ENCODE measurements at regions not wholly inside any gene's neighbourhood (a gene's known extent, or its start where the extent isn't known, plus 50 kb on each side); places are given as distances from the start of the nearest gene placed in this dataset.

DNA sequence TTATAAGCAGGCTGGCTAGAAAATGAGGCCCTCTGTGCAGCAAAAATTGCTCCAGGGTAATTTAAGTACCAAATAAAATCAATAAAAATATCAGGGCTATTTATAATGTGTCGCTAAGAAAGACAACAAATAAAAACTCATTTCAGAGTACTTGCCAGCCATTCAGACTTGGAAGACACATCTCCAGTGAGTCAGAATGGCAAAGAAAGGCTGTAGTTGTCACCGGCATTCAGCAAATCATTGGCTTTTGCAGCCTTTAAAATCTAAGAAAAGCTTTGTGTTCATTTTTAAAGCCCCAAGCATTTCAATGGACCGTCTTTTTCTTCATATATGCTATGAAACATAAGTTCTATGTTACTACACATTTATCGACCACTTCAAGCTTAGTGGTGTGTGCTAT is 141.1 kb upstream of the HNMT start:
- no peak for DNase-seq (ENCODE audit: extremely low read depth, low read depth, low spot score)

DNA sequence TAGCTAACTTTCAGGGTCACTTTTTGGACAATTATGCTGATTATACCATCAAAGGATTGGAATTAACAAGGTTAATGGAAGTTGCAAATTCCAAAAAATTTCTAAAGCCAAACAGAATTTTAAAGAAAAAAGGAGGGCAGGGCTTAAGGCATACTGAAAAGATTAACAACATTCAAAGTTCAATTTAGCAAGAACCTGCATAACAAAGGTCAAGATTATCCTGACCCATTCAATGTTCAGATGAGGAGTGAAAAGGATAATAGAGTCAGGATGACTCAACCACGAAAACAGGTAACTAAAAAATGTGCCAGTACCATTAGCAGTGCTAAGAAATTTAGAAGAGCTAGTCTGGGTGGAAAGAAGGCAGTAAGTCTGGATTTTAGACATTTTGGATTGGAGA is 139.8 kb upstream of the HNMT start:
- no peak for DNase-seq (ENCODE audit: extremely low read depth, low read depth, low spot score)

DNA sequence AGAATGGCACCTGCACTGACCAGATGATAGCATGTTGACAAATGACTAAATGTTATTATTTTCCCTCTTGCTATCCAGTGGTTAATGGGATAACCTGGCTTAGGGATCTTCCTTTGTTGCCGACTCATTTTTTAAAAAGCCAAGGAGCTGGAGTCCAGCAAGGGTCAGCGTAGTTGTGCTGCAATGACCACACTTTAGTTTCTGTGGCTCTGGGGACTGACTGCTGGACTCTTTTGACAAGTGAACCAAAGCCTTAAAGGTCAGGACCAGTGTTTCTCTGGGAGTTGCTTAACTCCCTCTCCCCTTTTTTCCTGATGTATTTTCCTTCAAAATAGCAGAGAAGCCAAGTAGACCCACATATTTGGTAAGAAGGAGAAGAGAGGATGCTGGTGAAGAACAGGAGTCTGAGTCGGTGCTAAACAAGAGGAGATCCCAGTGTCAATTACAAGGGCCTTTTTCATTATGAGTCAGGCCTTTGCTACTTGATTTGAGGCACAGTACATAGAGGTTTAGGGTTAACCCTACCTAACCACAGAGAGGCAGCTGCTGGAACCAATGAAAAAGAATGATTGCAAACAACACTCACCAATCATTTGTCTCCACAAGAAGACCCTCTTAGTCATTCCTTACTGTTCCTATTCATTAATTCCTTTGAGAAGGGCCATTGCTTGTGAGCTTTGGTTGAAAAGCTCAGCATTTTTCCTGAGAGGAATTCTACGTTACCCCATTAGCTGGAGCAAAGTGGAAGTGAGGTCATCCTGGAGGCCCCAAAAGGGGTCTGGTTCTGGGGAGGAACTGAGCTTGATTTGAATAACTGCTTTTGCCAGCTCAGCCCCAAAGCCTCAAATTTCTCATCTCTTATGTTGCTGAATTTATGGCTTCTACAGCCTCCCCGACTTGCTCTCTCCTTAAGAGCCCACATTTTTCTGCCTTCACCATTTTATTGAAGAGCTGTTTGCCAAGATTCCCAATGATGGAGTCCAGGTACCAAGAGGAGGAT is 137.6 kb upstream of the HNMT start:
- DNase-seq (ENCODE audit: extremely low read depth, low read depth, low spot score), result no peak

DNA sequence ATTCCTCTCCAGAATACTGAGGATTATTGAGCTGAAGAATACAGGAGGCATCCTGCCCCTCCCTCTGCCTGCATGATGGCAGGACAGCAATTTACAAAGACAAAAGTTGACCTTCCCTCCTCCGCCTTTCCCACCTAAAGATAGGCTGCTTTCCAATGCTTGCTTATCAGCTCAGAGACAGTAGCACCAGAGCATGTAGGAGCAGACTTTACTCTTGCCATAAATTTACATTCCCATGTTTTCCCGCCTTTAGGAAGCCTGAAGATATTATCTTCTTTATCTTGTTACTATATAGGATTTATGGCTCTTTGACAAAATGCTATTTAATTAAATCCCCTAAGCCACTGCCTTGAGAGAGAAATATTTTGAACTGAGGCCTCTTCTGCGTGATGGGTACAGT is 135.6 kb upstream of the HNMT start:
- no peak for DNase-seq (ENCODE audit: extremely low read depth, low read depth, low spot score)

DNA sequence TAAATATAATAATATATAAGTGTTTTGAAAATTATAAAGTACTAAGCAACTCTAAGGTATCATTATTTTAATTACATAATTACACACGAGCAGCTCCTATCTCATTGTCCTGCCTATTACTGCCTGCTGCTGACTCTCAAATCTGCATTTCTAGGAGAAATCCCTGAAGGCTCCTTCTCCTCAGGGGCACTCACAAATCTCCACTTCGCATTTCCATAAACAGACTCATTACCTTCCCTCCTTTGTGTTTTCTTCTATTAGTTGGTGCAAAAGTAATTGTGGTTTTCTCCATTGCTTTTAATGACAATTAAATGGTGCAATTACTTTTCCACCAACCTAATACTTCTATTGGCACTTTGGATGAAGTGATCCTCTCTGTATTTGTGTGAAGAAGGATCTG is 135.0 kb upstream of the HNMT start:
- DNase-seq (ENCODE audit: extremely low read depth, low read depth, low spot score), result no peak

DNA sequence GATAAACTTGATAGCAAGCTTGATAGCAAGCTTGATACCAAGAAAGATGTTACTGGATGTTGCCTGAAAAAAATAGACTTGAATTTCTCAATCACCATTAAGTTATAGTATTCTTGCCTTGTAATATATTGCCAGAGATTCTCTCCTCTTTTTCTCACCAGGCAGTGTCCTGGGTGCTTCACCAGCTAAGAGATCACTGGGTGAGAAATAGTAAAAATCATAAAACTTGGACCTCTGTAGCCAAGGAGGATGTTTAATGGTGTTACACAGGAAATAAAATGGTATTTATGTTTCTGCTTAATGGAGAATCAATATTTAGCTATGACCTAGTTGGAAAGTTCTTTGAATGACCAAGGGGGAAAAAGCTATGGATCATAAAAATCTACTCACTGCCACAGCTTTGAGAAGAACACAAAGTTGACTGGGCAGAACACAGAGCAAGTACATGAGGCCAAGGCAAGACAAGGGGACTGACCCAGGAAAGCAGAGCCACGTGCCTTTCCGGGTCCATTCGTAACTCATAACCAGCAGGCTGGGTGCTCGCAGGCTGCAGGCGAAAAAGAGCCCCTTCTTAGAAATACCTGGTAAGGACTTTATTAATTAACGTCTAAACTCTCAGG is 129.4 kb upstream of the HNMT start:
- no peak for DNase-seq (ENCODE audit: extremely low read depth, low read depth, low spot score)

DNA sequence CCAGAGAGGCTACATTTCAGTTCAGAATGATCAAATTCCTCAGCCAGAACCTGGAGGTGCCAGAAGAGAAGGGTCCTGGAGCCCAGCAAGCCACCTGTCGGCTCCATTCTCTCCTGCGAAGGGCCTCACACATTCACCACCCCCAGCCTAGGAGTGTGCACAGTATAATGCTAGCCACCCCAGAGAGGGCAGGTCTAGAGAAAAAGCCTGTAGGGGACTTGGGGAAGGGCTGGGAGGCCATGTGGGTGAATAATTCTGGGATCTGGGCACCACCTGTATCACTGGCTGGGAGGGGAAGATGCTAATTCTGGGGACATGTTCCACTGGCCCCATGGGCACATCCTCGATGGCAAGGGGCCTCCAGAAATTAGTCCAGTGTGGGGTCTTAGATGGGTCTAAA is 127.6 kb upstream of the HNMT start:
- DNase-seq (ENCODE audit: extremely low read depth, low read depth, low spot score), result no peak

DNA sequence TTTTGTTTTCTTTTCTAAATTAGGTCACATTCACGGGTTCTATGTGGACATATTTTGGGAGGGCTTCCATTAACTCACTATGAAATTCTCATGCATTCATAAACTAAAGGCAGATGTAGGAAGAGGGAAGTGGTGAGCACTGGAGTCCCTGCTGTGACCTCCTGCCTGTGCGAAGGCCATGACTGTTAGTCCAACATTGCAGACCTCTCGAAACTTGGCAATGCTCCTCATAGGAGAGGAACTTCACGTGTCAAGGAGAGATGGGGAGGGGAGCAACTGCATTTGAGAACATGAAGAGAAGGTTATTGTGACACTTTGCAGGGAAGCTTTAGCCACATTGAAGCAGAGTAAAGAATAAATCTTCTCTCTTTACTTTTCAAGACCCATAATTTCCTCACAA is 126.4 kb upstream of the HNMT start:
- no peak for DNase-seq (ENCODE audit: extremely low read depth, low read depth, low spot score)

DNA sequence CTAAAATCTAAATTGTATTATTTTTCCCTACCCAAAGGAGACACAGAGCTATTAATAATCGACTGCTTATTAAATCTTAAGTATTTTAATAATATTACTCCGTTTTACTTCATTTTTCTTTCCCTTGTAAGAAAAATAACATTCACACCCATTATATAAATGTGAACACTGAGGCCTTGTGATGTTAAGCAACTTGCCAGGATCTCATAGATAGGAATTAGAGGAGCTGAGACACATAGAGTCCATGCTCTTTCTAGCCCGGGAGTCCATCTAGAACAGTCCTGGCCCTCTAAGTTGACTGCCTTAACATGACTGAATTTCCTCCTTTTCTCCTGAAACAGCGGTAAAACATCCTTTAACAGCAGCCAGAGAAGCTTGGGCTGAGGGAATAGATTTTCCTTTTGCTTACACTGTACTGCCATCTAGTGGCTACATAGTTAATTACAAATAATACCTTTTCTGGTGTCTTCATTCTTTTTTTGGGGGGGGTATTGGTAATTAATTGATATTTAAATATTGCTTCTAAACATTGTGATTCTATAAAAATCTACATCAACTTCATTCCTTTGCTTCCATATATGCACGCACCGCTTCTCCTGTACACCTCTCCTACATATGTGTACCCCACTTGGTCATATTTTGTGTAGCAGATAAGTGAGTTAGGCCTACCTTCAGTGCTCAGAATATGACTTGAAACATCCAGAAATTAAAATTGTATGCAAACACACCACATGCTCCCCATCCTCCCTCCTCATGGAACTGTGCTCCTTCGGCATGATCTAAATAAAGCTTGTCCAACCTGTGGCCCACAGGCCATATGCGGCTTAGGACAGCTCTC is 125.8 kb upstream of the HNMT start:
- DNase-seq (ENCODE audit: extremely low read depth, low read depth, low spot score), result peak; percentile 23

DNA sequence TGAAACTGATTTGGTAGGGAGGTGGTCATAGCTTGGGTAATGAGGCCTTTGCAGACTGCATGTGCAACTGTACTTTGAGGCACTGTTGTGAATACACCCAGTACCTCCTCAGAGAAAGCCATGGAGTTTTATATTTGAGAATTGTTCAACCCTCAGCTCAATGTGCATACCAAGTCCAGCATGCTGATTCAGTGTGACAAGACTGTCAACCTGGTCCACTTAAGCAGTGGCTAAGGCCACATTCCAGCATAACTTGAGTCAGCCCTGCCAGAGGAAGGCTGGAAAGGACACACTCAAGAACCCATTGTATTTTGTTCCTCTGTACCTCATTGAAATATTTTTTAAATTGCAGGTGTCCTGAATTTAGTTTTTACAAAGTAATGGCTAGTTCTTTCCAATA is 121.8 kb upstream of the HNMT start:
- DNase-seq (ENCODE audit: extremely low read depth, low read depth, low spot score), result no peak

DNA sequence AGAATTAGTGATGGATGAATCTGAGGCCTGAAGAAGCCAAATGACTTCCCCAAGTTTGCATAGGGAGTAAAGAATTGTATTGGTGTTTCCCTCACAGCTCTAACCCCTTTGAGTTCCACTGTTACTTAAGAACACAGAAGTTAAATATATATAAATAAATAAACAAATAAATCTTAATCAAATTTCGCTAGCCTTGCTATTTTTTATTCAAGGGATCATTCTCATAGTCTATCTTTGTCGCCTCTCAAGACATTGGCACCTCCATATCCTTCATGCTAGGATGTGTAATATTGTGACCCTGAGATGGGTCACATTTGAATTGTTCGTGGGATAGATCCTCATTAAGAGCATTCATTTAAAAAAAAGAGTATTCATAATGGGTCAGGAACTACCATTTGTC is 121.3 kb upstream of the HNMT start:
- DNase-seq (ENCODE audit: extremely low read depth, low read depth, low spot score), result no peak

DNA sequence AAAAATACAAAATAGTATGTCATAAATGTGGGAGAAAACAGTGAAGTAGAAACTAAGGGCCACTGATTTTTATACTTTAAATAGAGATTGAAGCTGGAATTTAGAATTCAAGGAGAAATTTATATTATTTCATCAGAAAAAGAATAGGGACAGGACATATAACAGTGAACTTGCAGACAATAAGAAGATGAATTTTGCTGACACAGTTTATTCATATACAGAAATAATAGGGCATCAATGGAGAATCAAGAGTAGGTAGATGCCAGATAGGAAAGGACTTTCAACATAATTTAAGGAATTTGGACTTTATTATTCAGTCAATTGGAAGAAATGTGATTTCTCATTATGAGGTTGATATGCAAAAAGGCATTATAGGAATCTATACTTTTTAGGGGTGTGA is 118.9 kb upstream of the HNMT start:
- DNase-seq (ENCODE audit: extremely low read depth, low read depth, low spot score), result no peak

DNA sequence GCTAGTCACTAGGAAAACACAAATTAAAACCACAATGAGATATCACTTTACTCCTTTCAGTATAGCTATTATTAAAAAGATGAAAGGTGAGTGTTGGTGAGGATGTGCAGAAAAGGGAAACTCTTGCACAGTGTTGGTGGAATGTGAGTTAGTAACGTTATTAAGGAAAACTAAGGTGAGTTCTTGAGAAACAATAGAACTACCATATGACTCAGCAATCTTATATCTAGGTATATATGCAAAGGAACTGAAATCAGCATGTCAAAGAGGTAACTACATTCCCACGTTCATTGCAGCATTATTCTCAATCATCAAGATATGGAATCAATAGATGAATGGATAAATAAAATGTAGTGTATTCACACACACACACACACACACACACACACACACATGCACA is 117.3 kb upstream of the HNMT start:
- no peak for DNase-seq (ENCODE audit: extremely low read depth, low read depth, low spot score)

DNA sequence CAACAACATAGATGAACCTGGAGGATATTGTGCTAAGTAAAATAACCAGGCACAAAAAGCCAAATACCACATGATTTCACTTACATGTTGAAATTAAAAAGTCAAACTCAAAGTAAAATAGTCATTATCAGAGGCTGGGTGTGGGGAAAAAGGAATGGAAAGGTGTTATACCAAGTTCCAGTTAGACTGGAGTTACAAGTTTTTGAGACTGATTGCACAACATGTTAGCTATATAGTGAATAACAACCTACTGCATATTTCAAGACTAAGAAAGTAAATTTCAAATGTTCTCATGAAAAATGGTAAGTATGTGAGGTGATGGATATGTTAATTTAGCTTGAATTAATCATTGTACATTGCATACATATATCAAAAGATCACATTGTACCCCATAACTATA is 116.8 kb upstream of the HNMT start:
- DNase-seq (ENCODE audit: extremely low read depth, low read depth, low spot score), result no peak

DNA sequence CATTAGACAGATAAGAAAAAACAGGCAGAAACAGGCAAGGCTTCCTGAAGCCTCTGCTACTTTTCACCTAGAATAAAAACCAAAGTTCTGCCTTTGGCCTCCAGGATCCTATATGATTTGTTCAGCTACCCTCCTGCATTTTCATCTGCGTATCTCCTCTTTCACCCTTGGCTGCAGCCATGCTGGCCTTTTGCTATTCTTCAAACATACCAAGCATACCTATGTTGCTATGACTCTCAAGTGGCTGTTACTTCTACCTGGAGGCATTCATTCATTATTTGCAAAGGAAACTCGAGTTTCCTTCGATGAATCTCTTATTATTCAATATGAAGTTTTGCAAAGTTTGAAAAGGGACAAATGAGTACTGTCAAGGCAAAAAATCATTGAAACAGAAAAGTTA is 106.4 kb upstream of the HNMT start:
- DNase-seq (ENCODE audit: extremely low read depth, low read depth, low spot score), result no peak

DNA sequence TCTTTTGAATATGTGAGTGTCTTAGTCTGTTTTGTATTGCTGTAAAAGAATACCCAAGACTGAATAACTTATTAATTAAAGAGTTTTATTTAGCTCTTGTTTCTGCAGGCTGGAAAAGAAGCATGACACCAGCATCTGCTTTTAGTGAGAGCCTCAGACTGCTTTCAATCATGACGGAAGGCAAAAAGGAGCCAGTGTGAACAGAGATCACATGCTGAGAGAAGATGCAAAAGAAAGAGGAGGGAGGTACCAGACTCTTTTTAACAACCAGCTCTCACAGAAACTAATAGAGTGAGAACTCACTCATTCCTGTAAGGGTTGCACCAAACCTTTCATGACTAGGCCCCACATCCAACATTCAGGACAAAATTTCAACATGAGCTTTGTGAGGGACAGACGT is 101.6 kb upstream of the HNMT start:
- no peak for DNase-seq (ENCODE audit: extremely low read depth, low read depth, low spot score)

DNA sequence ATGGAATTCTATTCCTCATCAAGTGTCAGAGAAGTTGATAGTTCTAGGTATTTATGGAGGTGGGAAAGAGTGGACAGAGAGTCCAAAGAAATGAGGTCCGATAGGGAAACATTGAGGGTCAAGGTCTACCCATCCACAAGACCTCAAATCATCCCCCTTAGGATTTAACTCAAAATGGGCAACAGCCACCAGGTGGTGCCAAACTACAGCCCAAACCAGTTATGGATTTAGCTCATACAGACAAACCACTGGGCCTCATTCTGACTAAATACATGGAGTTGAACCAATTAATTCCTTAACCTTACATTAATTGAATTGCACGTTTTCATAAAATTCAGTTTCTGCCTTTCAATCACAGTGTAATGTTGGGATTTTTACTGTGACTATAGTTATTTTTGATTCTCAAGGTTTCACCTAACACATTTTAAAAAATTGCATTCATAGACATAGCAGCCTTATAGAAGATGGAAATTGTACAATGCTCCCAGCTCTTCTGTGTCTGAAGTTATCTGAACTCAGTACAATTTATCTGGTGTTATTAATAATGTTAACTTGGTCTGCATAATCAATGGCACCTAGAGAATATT is 98.2 kb upstream of the HNMT start:
- DNase-seq (ENCODE audit: extremely low read depth, low read depth, low spot score), result peak; percentile 25

DNA sequence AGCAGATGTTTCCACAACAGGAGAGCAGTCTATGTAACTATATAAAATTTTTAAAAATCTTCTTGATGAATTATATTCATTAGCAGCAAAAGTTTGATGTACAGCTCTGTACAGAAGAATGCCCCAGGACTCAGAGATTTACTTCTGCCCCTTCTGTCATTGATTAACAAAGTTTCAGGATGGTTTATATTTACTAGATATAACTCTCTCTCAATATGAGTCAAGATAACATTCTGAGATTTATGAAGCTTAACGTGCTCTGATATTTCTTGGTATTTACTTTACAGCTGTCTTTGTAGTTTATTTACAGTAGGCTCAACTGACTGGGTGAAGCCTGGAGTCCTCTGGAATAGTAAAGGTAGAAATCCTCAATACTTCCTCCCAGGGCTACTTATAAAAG is 93.6 kb upstream of the HNMT start:
- no peak for DNase-seq (ENCODE audit: extremely low read depth, low read depth, low spot score)

DNA sequence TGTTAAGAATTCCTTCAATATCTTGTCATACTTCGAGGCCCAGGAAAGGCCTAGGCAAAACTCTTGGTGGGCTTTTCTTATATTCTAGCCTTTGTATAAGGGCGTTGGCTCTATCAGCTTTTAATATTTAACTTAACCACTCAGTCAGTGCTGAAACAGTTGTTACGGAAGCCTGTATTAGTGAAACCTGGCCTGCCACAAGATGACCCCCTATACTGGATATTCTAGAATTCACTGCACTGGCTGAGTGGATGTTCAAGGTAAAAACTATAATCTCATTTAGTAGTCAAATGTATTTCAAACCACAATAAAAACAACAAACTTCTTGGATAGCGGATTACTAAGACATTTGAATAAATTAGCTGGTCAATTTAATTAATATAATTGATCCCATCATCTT is 91.7 kb upstream of the HNMT start:
- no peak for DNase-seq (ENCODE audit: extremely low read depth, low read depth, low spot score)

DNA sequence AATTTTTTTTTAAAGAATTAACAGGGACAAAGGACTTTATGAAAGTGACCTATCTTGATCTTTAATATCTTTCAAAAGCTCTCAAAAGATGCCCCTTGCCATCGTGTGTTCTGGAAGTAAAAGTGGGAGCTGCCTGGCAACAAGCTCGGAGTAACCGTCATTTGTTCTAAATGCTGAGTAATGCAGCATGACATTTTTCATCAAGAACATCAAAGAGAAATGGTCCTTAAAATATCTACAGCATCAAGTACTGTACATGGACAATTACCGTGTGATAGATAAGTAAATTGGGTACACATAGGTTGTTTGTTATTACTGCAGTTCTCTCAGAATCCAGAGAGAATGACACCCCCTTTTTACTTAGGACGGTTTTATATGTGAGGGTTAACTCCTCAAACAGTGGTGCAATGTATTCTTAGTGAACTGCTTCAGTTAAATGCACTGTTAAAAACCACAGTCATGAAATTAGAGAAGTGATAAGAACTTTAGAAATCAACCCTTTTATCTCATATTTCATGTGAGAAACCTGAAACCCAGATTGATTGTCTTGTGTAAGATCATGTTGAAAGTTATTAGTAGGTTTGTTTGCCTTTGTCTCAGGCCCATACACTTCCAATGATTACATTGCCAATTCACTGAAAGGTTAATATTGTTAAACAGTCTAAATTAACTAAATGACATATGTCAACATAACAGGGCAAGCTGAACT is 90.6 kb upstream of the HNMT start:
- no peak for DNase-seq (ENCODE audit: extremely low read depth, low read depth, low spot score)

DNA sequence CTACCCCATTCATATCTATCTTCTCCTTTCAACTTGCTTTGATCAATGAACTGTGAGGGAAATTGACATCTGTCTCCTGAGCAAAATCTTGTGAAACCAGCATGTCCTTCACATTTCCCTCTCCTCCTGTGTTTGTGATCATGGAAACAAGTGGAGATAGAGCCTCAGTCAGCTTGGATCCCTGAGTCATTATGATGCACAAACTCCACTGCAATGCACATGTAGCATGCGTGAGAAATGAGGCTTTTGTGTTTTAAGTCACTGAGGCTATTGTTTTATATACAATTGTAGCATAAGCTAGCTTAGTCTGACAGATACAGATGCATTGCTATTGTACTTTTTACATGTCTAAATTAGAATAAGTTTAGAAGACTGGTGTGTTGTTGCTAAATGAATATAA is 85.2 kb upstream of the HNMT start:
- no peak for DNase-seq (ENCODE audit: extremely low read depth, low read depth, low spot score)

Data from glomerular endothelial cell (primary cell).